Activated T-helper 1 cell treated with anti-CD3 and anti-CD28 coated beads, Interleukin-12 subunit alpha, Interleukin-12 subunit beta, Interleukin-2, Interleukin-4 antibody, amounts not matched to agents 30 ng/mL and 10 ng/mL and 1 ng/mL, durations not matched to agents 14 hours and 24 hours and 36 hours (primary cell): ENCODE measurements at regions not wholly inside any gene's neighbourhood (a gene's known extent, or its start where the extent isn't known, plus 50 kb on each side); places are given as distances from the start of the nearest gene placed in this dataset.

Source experiments
- DNase-seq: peaks from one replicate; pipeline ENCODE4 v3.0.0; 2021; ENCODE audit warnings: low spot score
- H3K27ac Mint-ChIP-seq: one replicate; pipeline ENCODE4 v1.8.0; 2021; ENCODE audit warnings: mild to moderate bottlenecking, mixed read lengths
- H3K27me3 Mint-ChIP-seq: one replicate; pipeline ENCODE4 v1.8.0; 2022; ENCODE audit warnings: mild to moderate bottlenecking, moderate library complexity, mixed read lengths; ENCODE audit not compliant: insufficient read depth
- H3K36me3 Mint-ChIP-seq: one replicate; pipeline ENCODE4 v1.8.0; 2021; ENCODE audit warnings: low read depth, mixed read lengths
- H3K4me1 Mint-ChIP-seq: one replicate; pipeline ENCODE4 v1.8.0; 2021; ENCODE audit warnings: low read depth, mixed read lengths
- H3K4me3 Mint-ChIP-seq: one replicate; pipeline ENCODE4 v1.8.0; 2021; ENCODE audit warnings: mild to moderate bottlenecking, moderate library complexity, mixed read lengths
- H3K9me3 Mint-ChIP-seq: one replicate; pipeline ENCODE4 v1.8.0; 2021; ENCODE audit warnings: mixed read lengths
- intact Hi-C: fragments of 100-400 bp; cut with micrococcal nuclease; formaldehyde crosslinking; loops from one replicate; pipeline ENCODE4 v1.15.1; 2024

DNA sequence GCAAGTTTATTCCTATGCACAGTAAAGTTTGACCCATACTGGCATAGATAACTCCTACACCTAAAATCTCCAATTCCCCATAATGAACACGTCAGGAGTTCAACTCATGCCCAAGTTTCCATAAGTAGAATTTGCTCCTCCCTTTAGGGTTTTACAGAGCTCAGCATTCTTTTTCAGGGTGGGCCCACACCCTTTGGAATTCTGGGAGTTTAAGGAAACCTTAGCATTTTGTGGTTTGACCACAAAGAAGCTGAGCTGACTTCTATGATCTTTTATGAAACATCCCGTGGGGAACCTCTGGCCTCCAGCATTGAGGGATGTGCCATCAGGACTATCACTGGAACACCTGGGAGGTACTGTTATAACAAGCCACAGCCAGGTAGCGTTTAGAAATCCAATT, 220.6 kb upstream of the MAP3K1 start:
- intact Hi-C loops, result no loop called here
- H3K27ac Mint-ChIP-seq, result no peak overlapping the region
- no peaks in the 10 kb centered on the region for H3K9me3 Mint-ChIP-seq
- H3K36me3 Mint-ChIP-seq, result peaks cover 2% of the 10 kb centered on the region
- DNase-seq, result no peak
- H3K4me3 Mint-ChIP-seq, result no peak overlapping the region
- H3K27me3 Mint-ChIP-seq, result peaks cover 7% of the 10 kb centered on the region
- H3K4me1 Mint-ChIP-seq, result peaks cover 17% of the 10 kb centered on the region

DNA sequence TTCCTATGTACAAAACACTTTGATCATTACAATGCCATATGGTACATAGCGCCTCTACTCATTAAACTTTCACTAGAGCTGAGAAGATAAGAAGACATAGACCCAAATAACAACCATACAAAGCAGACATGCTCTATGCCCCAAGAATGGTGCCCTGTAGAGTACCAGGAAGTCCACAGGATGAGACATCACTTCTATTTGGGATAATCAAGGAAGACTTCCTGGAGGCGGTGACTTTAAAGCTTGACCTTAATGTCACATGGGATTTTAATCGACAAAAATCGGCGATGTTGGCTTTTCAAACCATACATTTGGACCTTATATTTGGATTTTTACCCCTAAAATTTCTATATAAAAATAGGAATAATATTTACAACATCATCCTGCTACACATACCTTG, 224.3 kb upstream of the MAP3K1 start:
- H3K27ac Mint-ChIP-seq, result no peak overlapping the region
- peaks cover 41% of the 10 kb centered on the region for H3K4me1 Mint-ChIP-seq
- no peaks in the 10 kb centered on the region for H3K9me3 Mint-ChIP-seq
- H3K27me3 Mint-ChIP-seq, result peaks cover 7% of the 10 kb centered on the region
- peaks cover 11% of the 10 kb centered on the region for H3K36me3 Mint-ChIP-seq
- no peak overlapping the region for H3K4me3 Mint-ChIP-seq
- DNase-seq, result no peak
- intact Hi-C loops, result no loop called here

DNA sequence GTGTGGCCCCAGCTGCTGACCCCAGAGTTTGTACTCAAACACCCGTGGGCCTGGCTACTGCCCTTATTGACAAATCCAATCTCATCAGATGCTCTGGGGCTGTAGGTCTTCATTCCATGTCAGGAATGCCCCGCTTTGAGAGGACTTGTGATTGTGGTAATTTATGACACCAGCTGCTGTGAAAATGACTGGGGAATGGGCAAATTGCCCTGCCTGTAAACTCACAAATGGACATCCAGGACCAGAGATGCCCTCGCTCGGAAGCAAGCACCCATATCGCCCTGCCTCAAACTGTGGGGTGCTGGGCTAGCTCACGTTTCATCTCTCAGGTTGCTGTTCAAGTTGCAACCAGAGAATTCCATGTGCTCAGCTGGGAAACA, 225.9 kb upstream of the MAP3K1 start:
- no peak for DNase-seq
- no peak overlapping the region for H3K27ac Mint-ChIP-seq

DNA sequence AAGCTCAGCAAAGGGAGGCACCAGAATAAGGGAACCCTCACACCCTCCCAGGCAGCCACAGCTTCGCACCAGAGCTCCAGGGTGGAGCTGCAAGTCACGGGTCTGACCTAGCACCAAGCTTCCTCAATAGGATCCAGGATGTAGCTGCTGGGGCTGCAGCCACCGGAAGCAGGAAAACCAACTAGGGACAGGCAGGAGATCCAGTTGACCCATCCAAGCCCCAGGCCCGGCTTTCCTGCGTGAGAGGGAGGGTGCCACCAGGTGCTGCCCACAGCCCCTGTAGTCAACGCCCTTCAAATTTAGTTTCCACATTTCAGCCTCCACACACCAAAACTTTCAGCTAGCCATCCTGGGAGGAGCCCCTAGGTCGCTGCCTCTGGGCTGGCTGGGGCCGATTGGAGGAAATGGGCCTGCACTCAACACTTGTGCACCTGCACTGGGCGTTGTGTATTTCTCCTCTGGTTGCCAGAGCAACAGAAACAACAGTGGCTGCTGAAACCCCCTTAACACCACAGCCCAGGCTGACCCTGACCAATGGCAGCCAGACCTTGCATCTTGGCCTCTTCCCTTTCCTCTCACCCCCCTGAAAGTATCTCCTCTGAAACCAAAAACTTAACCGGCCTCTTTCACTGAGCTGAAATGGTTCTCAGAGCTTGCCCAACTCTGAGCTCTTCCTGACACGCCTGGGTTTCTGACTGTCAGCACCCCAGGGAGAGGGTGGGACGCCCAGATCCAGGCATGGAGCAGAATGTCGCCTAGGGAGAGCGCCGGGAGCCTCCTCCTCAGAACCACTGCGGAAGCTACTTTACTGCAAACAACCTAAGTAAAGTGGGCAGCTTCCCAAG, 226.5 kb upstream of the MAP3K1 start:
- H3K27ac Mint-ChIP-seq, result peak overlapping the region; percentile 78
- intact Hi-C loops, result loop anchor here (1.0 to 5.0 kb wide), 3 partner anchors 21 to 317 kb away; no protein-coding TSS in a partner anchor
- H3K36me3 Mint-ChIP-seq, result peaks cover 16% of the 10 kb centered on the region
- peak overlapping the region; percentile 19 for H3K4me3 Mint-ChIP-seq
- peaks cover 7% of the 10 kb centered on the region for H3K27me3 Mint-ChIP-seq
- H3K9me3 Mint-ChIP-seq, result no peaks in the 10 kb centered on the region
- DNase-seq, result peak; percentile 65
- peaks cover 50% of the 10 kb centered on the region for H3K4me1 Mint-ChIP-seq

More for the DNA sequence above, 225.9 kb upstream of the MAP3K1 start:
- Mint-ChIP-seq H3K4me3 (no peak overlapping the region), H3K27me3 (peaks cover 7% of the 10 kb centered on the region), H3K9me3 (no peaks in the 10 kb centered on the region), H3K36me3 (peaks cover 16% of the 10 kb centered on the region), H3K4me1 (peaks cover 50% of the 10 kb centered on the region)
- intact Hi-C loops, result loop anchor here (1.0 to 5.0 kb wide), 3 partner anchors 21 to 317 kb away; no protein-coding TSS in a partner anchor

DNA sequence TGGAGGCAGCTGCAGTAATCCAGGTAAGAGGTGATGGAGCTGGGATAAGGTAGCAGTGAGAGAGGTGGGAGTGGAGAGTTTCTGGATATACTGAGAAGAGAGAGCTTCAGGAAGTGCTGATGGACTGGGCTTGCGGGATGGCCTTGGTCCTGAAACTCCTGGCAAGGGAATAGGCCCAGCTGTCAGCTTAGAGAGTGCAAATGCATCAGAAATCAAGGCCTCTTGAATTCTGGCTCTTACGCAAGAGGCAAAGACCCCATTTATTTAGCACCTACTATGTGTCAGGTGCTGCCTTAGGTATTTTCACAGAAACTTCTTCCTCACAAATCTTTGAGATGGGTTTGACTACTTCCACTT, 227.2 kb upstream of the MAP3K1 start:
- intact Hi-C loops, result loop anchor here (5.0 kb wide), 2 partner anchors 106 to 316 kb away; no protein-coding TSS in a partner anchor
- DNase-seq, result no peak
- peak overlapping the region; percentile 25 for H3K4me3 Mint-ChIP-seq
- H3K27ac Mint-ChIP-seq, result peak overlapping the region; percentile 66
- peaks cover 5% of the 10 kb centered on the region for H3K27me3 Mint-ChIP-seq
- peaks cover 20% of the 10 kb centered on the region for H3K36me3 Mint-ChIP-seq
- H3K9me3 Mint-ChIP-seq, result no peaks in the 10 kb centered on the region
- H3K4me1 Mint-ChIP-seq, result peaks cover 50% of the 10 kb centered on the region

DNA sequence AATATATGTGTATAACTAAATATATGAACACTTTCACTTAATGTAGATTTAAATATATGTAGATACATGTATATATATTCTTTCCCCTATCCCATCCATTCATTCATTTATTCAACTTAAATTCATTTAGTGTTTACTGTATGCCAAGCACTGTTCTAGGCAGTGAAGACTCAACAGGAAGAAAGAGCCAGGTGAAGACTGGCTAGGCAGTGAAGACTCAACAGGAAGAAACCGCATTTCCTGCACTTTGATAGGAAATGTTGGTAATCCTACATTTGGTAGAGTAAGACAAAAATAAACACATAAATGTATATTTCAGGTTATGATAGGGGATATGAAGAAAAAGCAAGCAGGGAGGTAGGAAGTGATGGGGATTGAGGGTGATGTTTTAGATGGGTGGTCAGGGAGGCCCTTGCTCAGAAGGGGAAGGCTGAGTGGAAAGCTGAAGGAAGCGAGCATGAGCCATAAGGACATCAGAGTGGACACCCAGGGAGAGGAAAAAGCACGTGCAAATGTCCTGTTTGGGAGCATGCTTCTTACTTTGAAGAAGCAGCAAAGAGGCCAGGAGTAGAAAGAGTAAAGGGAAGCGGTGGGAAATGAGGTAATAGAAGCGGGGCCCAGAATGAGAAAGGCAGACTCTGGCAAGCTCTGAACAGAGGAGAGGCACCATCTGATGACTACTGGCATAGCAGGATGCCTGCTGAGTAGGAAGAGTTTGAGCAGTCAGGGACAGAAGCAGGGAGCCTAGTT, 227.8 kb upstream of the MAP3K1 start:
- Mint-ChIP-seq H3K4me1 (peaks cover 48% of the 10 kb centered on the region), H3K27me3 (peaks cover 5% of the 10 kb centered on the region), H3K27ac (peak overlapping the region; percentile 66), H3K4me3 (peak overlapping the region; percentile 25), H3K36me3 (peaks cover 20% of the 10 kb centered on the region), H3K9me3 (no peaks in the 10 kb centered on the region)
- intact Hi-C loops, result loop anchor here (5.0 kb wide), 2 partner anchors 105 to 315 kb away; no protein-coding TSS in a partner anchor
- no peak for DNase-seq

DNA sequence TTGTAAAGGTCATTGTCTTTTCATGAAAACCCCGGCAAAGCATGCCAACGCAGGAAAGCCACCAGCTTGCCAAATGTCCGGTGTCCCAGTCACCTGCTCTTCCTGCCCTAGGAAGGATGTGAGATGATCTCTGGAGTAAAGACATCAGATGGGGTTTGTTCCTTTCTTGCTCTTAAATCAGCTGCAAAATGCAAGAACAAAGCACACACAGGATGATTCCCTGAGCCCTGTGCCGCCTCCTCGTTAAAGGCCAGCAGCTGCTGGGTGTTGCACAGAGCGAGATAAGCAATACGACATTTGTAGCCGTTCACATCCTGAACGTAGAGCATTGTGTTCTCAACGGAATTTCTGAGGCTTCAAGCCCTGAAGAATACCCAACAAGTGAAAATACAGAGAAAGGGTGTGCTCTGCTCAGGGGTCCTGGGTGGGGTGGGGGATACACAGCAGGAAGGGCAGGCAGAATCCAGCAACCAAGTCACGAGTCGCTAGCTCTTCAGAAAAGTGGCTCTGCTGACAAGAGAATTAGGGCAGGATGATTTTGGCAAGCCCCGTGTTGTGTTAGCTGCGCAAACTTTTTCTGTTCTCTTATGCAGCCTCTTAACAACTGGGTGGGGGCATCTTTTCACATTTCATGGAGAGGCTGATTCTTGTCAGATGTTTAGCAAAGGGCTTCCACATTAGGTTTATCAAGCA, 229.2 kb upstream of the MAP3K1 start:
- intact Hi-C loops, result loop anchor here (5.0 kb wide), 2 partner anchors 104 to 314 kb away; no protein-coding TSS in a partner anchor
- no peak overlapping the region for H3K27ac Mint-ChIP-seq
- H3K9me3 Mint-ChIP-seq, result no peaks in the 10 kb centered on the region
- H3K4me1 Mint-ChIP-seq, result peaks cover 41% of the 10 kb centered on the region
- H3K4me3 Mint-ChIP-seq, result peak overlapping the region; percentile 53
- peaks cover 6% of the 10 kb centered on the region for H3K27me3 Mint-ChIP-seq
- no peak for DNase-seq
- peaks cover 20% of the 10 kb centered on the region for H3K36me3 Mint-ChIP-seq

DNA sequence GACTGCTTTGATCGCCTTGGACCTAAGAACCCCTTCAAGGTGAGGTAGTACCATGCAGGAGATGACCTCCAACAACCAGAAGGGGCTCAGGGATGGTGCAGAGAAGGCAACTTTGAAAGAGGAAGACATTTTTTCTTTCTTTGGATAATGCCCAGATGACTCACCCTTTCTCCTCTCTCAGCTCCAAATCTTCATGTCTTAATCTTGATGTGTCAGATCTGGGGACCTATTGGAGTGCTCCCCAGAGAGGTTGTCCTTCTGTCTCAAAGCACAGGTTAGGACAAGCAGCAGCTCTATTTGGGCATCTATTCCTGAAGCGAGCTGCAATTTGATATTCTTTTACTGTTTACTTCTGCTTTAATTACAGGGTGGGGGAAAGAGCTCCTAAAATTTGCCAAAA, 229.9 kb upstream of the MAP3K1 start:
- H3K4me3 Mint-ChIP-seq, result no peak overlapping the region
- intact Hi-C loops, result loop anchor here (5.0 kb wide), 2 partner anchors 103 to 313 kb away; no protein-coding TSS in a partner anchor
- H3K9me3 Mint-ChIP-seq, result no peaks in the 10 kb centered on the region
- H3K36me3 Mint-ChIP-seq, result peaks cover 20% of the 10 kb centered on the region
- no peak for DNase-seq
- peaks cover 41% of the 10 kb centered on the region for H3K4me1 Mint-ChIP-seq
- peaks cover 11% of the 10 kb centered on the region for H3K27me3 Mint-ChIP-seq
- no peak overlapping the region for H3K27ac Mint-ChIP-seq

DNA sequence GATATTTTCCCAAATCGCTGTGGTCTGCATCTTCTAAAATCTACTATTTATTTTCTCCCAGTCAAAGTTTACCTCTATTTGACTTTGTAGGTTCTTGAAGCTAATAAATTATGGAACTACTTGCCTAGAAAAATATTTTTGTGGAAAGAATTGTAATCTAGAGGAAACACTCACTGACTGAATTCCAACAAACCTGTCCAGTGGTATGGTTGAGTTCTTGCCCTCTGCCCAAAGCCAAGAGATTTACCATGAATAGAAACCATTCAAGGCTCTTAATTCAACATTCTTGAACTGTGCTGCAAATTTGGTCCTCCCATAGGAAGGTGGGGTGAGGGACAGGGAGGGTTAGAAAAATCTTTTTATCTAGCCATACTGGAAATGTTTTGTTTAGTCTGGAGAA, 233.9 kb upstream of the MAP3K1 start:
- intact Hi-C loops, result no loop called here
- H3K4me1 Mint-ChIP-seq, result peaks cover 13% of the 10 kb centered on the region

DNA sequence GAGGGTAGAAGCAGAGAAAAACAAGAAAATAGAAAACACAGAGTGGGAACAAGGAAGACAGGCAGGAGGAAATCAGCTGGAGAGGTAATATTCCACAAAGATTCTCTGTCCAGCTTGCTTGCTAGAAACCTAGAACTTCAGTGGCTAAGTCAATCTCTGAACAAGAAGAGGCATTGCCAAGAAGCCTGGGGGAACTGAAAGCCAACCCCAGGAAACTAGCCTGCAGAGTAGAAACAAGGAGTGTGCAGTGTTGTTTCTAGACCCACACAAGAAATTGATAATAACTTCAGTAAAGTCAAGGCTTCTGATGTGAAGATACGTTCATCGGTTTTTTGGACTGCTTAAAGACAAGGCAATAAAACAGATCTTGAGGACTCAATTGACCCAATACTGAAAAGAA, 234.5 kb upstream of the MAP3K1 start:
- Mint-ChIP-seq H3K36me3 (peaks cover 12% of the 10 kb centered on the region), H3K27me3 (peaks cover 25% of the 10 kb centered on the region), H3K27ac (no peak overlapping the region), H3K4me3 (no peak overlapping the region), H3K4me1 (peaks cover 7% of the 10 kb centered on the region), H3K9me3 (no peaks in the 10 kb centered on the region)
- intact Hi-C loops, result no loop called here
- no peak for DNase-seq

More for the DNA sequence above, 233.9 kb upstream of the MAP3K1 start:
- Mint-ChIP-seq H3K9me3 (no peaks in the 10 kb centered on the region), H3K36me3 (peaks cover 14% of the 10 kb centered on the region), H3K27ac (no peak overlapping the region), H3K27me3 (peaks cover 25% of the 10 kb centered on the region), H3K4me3 (no peak overlapping the region)
- no peak for DNase-seq

DNA sequence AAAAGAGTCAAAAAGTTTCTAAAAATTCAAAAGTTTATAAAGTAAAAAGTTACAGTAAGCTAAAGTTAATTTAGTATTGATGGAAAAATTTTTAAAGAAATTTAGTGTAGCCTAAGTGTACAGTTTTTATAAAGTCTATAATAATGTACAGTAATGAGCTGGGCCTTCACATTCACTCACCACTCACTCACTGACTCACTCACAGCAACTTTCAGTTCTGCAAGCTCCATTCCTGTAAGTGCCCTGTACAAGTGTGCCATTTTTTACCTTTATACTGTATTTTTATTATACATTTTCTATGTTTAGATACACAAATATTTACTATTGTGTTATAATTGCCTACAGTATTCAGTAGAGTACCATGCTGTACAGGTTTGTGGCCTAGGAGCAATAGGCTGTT, 239.5 kb upstream of the MAP3K1 start:
- Mint-ChIP-seq H3K4me1 (no peaks in the 10 kb centered on the region), H3K4me3 (no peak overlapping the region), H3K27ac (no peak overlapping the region), H3K27me3 (peaks cover 18% of the 10 kb centered on the region), H3K36me3 (peaks cover 2% of the 10 kb centered on the region), H3K9me3 (peaks cover 14% of the 10 kb centered on the region)
- DNase-seq, result no peak
- intact Hi-C loops, result no loop called here

DNA sequence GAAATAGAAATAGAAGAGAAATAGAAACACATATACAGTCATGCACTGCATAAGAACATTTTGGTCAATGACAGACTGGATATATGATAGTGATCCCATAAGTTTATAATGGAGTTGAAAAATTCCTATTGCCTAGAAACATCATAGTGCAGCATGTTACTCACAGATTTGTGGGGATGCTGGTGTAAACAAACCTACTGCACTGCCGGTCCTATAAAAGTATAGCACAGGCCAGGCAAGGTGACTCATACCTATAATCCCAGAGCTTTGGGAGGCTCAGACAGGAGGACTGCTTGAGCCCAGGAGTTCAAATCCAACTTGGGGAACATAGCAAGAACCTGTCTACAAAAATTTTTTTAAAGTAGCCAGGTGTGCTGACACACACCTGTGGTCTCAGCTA, 240.6 kb upstream of the MAP3K1 start:
- H3K4me3 Mint-ChIP-seq, result no peak overlapping the region
- H3K27ac Mint-ChIP-seq, result no peak overlapping the region
- no peak for DNase-seq
- peaks cover 7% of the 10 kb centered on the region for H3K27me3 Mint-ChIP-seq
- H3K9me3 Mint-ChIP-seq, result peaks cover 14% of the 10 kb centered on the region
- intact Hi-C loops, result no loop called here
- no peaks in the 10 kb centered on the region for H3K36me3 Mint-ChIP-seq
- H3K4me1 Mint-ChIP-seq, result no peaks in the 10 kb centered on the region
